Fibroblast of pulmonary artery (primary cell): ENCODE measurements at regions not wholly inside any gene's neighbourhood (a gene's known extent, or its start where the extent isn't known, plus 50 kb on each side); places are given as distances from the start of the nearest gene placed in this dataset.

Experiments used
- DNase-seq: peaks from one replicate; pipeline ENCODE4 v3.0.0-alpha.2; 2010; ENCODE audit warnings: low read depth
- H3K4me3 ChIP-seq: replicated peaks from 2 replicates; pipeline ENCODE4 v1.5.1; 2011; ENCODE audit warnings: low read depth, mild to moderate bottlenecking, control low read depth, low read length, moderate library complexity
- CTCF ChIP-seq: IDR thresholded peaks from 2 replicates; pipeline ENCODE4 v1.5.1; 2011; ENCODE audit warnings: mild to moderate bottlenecking, control low read depth, low read length, inconsistent platforms; ENCODE audit errors: missing control alignments

DNA sequence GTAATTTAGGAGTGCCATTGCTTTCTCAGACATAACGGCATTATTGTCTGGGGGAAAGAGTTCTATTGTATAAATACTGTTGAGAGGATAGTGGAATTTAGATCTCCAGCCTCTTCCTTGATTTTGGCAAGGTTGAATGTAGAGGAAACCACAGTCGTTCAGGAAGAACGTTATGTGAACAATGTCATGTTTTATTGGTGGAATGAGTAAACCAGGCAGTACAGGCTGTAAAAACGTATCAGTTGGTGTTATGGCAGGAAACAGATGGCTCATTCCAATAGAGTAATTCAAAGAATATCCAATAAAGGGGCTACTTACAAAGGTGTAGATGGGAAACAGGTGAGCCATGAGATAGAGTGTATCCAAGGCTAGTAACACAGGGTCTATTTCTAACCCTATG is 123.6 kb upstream of the SLC35B3 start:
- no peak for TF ChIP-seq CTCF
- DNase-seq, result no peak
- H3K4me3 ChIP-seq, result no peak overlapping the region

GRCh38 chr6:8557014-8557748 is 121.8 kb upstream of the SLC35B3 start:
- no peak for TF ChIP-seq CTCF
- no peak overlapping the region for H3K4me3 ChIP-seq
- no peak for DNase-seq

DNA sequence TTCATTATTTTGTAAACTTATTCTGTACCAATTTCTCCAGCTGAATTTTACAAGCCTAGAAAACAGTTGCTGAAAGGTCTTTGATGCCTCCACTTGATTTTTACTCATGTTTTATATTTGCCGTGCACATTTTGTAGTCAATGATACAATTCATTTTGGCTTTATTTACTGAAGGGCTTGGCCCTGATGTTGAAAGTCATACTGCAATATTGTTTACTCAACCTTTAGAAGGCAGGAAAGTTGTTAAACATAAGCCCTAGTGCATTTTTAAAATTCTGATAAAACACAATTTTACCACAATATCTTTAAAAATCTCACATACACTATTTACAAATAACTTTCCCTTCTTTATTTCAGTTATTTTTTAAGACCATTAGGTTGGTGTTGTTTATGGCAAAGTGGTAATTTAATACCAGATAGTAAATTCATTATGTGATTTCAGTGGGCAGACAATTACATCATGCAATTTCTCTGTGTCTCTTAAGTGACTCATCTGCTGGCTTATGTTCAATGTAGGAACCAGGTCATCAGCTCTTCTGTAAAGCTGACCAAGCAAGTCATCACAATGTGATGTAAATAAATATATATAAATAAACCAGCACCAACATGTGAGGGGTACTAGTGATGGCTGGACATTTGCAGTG is 121.1 kb upstream of the SLC35B3 start:
- DNase-seq, result peak; percentile 19
- H3K4me3 ChIP-seq, result no peak overlapping the region
- no peak for TF ChIP-seq CTCF

- no peak for TF ChIP-seq CTCF
- no peak for DNase-seq
- H3K4me3 ChIP-seq, result no peak overlapping the region
Measured at GRCh38 chr6:8551993-8552392, 116.6 kb upstream of the SLC35B3 start.

DNA sequence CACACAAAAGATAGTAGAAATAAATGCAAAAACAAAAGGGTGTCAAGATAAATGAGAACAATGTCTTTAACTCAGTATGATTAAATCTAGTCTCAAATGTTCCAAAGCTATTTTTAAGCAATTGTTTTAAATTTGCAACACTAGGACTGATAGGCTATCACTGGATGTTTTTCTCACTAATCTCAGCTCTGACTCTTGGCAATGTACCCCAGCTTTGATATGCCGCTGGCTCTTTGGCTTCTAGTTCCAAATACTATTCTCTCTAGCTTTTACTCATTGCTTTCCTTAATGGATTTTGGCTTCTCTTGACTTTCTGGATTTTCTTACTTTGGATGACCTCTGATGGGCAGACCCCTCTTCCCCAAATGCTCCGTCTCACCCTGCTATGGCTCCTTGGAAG is 116.0 kb upstream of the SLC35B3 start:
- TF ChIP-seq CTCF, result no peak
- DNase-seq, result no peak
- no peak overlapping the region for H3K4me3 ChIP-seq

DNA sequence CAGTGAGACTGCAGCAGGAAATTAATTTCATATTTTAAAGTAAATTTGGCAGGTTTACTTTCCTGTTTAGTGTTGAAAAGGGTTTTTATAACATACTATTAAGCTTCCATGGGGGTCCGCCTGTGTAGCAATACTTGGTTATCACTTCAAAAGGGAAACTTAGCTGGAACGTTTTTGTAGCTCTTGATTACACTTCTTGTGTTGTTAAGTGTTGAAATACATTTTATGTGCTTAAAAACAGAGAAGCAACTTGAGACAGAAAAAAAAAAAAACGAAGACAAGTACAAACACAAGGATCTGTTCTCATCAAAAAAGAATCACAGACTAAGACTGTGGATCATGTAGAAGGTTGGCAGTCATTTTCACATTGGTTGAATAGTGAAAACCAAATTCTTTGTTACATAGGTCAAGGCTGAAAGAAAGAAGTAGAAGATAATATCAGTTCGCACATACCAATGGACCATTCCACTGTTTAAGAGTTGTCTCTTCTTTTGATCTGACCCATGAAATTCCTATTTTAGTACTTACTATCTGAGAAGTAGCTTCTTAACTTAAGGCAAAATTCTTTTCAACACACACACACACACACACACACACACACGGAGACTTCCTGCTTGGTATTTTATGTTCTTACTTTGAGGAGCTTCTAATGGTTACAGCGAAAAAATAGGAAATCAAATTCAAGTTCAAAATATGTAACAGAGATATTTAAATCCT is 113.9 kb upstream of the SLC35B3 start:
- no peak for DNase-seq
- TF ChIP-seq CTCF, result no peak

DNA sequence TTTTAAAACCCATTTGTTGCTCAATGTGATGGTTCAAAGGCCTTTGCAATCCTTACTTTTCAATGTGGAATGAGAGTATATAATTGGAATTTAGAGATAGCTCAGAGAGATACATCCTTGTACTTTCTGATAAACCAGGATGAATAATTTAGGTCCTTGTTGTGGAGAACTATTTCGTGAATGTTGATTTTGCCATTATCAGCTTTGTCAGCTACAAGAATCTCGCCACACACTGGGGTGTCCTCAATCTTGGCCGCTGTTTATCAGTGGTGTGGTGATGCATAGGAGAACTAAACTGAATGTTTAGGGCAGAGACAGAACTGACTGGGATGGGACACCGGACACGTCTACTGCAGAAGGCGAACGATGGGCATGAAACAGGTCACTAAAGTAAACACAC is 111.2 kb upstream of the SLC35B3 start:
- no peak overlapping the region for H3K4me3 ChIP-seq
- DNase-seq, result no peak
- TF ChIP-seq CTCF, result no peak

More for the DNA sequence above, 113.9 kb upstream of the SLC35B3 start:
- H3K4me3 ChIP-seq, result no peak overlapping the region
